GM12891 (cell line): ENCODE measurements at regions not wholly inside any gene's neighbourhood (a gene's known extent, or its start where the extent isn't known, plus 50 kb on each side); places are given as distances from the start of the nearest gene placed in this dataset.

Experiments used
- DNase-seq: peaks from one replicate; pipeline ENCODE4 v3.0.0; 2011; ENCODE audit warnings: low spot score; ENCODE audit not compliant: insufficient read length
- FAIRE-seq: peaks from 2 replicates; lab custom pipeline; 2011; peaks lifted over from hg19 to GRCh38; lab: Jason Lieb, UNC
- PAX5 ChIP-seq: IDR thresholded peaks from 2 replicates; pipeline ENCODE4 v1.6.1; 2011; ENCODE audit warnings: low read length, moderate library complexity, mild to moderate bottlenecking; ENCODE audit not compliant: insufficient read depth, severe bottlenecking
- POLR2A ChIP-seq: IDR thresholded peaks from 2 replicates; pipeline ENCODE4 v1.6.1; 2011; ENCODE audit warnings: low read depth, low read length, control low read depth
- POLR2AphosphoS5 ChIP-seq: IDR thresholded peaks from 2 replicates; pipeline ENCODE4 v1.6.1; 2011; ENCODE audit warnings: low read depth, low read length, control low read depth
- POU2F2 ChIP-seq: IDR thresholded peaks from 2 replicates; pipeline ENCODE4 v1.6.1; 2011; ENCODE audit warnings: low read depth, mild to moderate bottlenecking, control low read depth, low read length, moderate library complexity
- SPI1 ChIP-seq: IDR thresholded peaks from 2 replicates; pipeline ENCODE4 v1.6.1; 2011; ENCODE audit warnings: low read depth, low read length, control low read depth
- TAF1 ChIP-seq: IDR thresholded peaks from 2 replicates; pipeline ENCODE4 v1.6.1; 2011; ENCODE audit warnings: low read depth, low read length, control low read depth

GRCh38 chr10:31693491-31693890, 235.1 kb downstream of the ARHGAP12 start:
- TF ChIP-seq POLR2AphosphoS5 (no peak), POLR2A (no peak), TAF1 (no peak), SPI1 (no peak), PAX5 (no peak), POU2F2 (no peak)
- FAIRE-seq (no peak), DNase-seq (no peak)

DNA sequence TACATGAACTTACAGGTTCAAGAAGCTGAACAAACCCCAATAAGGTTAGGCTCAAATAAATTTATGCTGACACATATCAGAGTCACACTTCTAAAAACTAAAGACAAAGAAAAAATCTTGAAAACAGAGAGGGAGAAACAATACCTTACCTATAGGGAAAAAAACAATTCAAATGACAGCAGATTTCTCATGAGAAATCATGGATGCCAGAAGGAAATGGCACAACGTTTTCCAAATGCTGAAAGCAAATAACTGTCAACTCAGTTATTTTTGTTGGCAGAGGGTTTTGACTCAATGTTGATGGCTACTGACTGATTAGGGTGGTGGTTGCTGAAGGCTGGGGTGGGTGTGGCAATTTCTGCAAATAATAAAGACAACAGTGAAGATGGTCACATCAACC, 239.4 kb downstream of the ARHGAP12 start:
- no peak for TF ChIP-seq TAF1
- no peak for TF ChIP-seq POU2F2
- no peak for TF ChIP-seq PAX5
- no peak for TF ChIP-seq POLR2A
- DNase-seq = no peak
- FAIRE-seq = no peak

GRCh38 chr10:31687663-31688482, 240.8 kb downstream of the ARHGAP12 start:
- DNase-seq (no peak), FAIRE-seq (no peak)
- TF ChIP-seq POLR2A = no peak
- TF ChIP-seq PAX5 = no peak
- no peak for TF ChIP-seq SPI1
- TF ChIP-seq POLR2AphosphoS5 = no peak
- no peak for TF ChIP-seq TAF1
- no peak for TF ChIP-seq POU2F2

DNA sequence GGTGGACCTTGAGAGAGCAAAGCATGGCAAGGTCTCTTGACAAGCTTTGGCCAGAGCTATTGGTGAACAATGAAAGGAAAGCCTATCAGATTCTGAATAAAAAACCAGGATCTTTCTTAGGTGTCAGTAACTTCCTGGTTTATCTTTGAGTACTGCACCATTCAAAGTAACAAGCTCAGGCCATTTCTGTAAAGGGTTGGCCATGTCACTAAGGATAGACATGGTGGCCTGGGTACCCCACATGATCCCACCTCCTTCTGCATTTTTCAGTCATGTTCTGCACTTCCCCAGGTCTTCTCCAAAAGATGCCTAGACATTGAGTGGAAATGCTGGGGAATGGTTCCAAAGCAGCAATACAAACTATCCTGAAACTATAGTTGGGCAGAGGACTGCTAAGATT, 242.0 kb downstream of the ARHGAP12 start:
- TF ChIP-seq SPI1 (no peak), POU2F2 (no peak), PAX5 (no peak), POLR2AphosphoS5 (no peak), POLR2A (no peak), TAF1 (no peak)
- no peak for FAIRE-seq
- no peak for DNase-seq

DNA sequence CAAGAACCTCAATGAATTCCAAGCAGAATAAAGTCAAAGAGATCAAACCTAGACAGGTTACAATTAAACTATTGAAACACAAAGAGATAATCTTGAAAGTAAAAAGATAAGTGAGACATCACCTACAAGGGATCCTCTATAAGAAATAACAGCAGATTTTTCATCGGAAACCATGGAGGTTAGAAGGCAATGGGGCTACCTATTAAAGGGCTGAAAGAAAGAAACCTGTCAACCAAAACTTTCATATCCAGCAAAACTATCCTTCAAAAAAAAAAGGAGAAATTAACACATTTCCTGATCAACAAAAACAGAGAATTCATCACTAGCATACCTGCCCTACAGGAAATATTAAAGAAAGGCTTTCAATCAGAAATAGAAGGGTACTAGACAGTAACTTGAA, 244.9 kb downstream of the ARHGAP12 start:
- FAIRE-seq (no peak), DNase-seq (no peak)
- TF ChIP-seq PAX5 = no peak
- TF ChIP-seq POLR2AphosphoS5 = no peak
- no peak for TF ChIP-seq POLR2A
- no peak for TF ChIP-seq TAF1
- no peak for TF ChIP-seq SPI1
- no peak for TF ChIP-seq POU2F2

DNA sequence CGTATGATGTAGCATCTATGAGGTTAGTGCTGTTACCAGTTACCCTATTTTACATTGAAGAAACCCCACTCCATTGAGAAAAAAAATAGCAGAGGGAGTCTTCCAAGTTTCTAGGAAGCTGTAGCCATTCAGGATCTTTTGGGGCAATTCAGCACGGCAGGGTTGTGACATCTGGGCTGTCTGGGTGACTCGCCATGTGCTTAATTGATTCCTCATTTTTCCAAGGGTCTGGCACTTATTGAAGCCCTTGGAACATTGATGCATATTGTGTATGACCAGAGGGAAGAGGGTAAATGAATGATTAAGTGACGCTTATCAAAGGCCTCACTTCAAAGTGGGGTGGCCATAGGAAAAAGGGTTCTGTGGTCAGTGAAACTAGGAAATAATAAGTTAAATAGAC, 248.7 kb downstream of the ARHGAP12 start:
- DNase-seq (no peak), FAIRE-seq (no peak)
- TF ChIP-seq POU2F2 = no peak
- TF ChIP-seq SPI1 = no peak
- no peak for TF ChIP-seq POLR2AphosphoS5
- no peak for TF ChIP-seq TAF1
- TF ChIP-seq PAX5 = no peak
- TF ChIP-seq POLR2A = no peak

DNA sequence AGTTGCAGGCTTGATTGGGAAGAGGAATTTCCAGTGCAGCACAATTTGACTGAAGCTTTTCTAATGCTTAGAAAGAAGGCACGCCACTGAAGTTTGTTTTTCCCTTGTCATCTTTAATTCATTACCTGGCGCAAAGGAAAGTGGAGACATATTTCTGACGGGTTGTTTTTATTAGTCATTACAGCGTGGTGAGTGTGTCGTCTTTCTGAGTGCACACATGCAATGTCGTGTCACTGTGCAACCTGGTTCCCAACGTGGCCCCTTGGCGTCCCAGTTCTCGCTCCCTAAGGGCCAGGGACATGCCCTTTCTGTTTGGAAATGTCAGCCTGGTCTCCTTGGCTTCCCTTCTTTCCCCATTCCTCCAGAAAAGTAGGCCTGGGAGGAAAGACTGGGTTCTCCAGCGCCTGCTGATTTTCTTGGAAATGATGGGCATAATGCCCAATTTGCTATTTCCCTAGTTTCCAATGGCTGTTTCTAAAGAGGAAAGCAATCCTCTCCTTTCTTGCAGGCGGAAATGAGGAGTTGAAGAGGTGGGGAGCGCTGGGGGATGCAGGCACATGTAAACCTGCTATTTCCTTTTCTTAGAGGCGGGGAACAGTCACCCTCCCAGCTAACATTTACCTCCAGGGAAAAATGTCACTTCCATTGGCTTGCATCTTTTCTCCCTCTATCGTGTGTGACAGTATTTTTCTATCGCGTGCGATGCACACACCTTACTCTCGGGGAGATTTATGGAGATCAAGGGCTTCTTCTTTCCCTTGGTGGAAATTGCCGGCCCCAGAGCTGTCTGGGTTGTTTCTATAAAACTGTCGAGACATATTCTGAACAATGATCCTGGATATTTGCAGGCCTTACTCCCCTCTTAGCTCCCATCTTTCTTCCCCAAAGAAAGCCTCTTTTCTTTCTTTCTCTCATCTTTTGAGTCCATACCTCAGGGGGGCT, 249.8 kb downstream of the ARHGAP12 start:
- FAIRE-seq (no peak), DNase-seq (no peak)
- no peak for TF ChIP-seq POLR2AphosphoS5
- TF ChIP-seq TAF1 = no peak
- no peak for TF ChIP-seq SPI1
- TF ChIP-seq POU2F2 = no peak
- TF ChIP-seq PAX5 = no peak
- no peak for TF ChIP-seq POLR2A

- TF ChIP-seq POLR2AphosphoS5 = no peak
- FAIRE-seq (no peak), DNase-seq (no peak)
Observed at GRCh38 chr10:31678139-31678536, 250.5 kb downstream of the ARHGAP12 start.
